ENCODE measurements at regions not wholly inside any gene's neighbourhood (a gene's known extent, or its start where the extent isn't known, plus 50 kb on each side); places are given as distances from the start of the nearest gene placed in this dataset.

- H3K4me3 ChIP-seq (ENCODE audit: low read depth in 2 of 2, low read length in 1 of 2), result peak overlapping the region; percentile 1 to 30; a peak in 2 of 4 replicates
- DNase-seq, result no peak
- H3K36me3 ChIP-seq (replicated peaks in 1 of 2; ENCODE audit: control insufficient read depth in 1 of 2, insufficient read depth in 2 of 2, low read length in 1 of 2), result no peaks in the 10 kb centered on the region
- peak overlapping the region; percentile 1; the same call in 1 of the 2 replicates for H2AFZ ChIP-seq (ENCODE audit: low read depth)
- ChIA-PET CTCF (interaction anchor here (1.1 kb wide), 1 partner anchor 28 kb away, joined by 3 read pairs; no protein-coding TSS in a partner anchor), POLR2A (no interaction called here)
- peak overlapping the region; percentile 53 to 87 for H3K27ac ChIP-seq (ENCODE audit: low read depth in 2 of 2, low read length in 1 of 2)
- no peaks in the 10 kb centered on the region for H3K79me2 ChIP-seq (ENCODE audit: insufficient read depth)
- WGBS (ENCODE audit: low lambda C conversion rate), result 30% methylated on average over 7 of the region's 7 CpGs
- H3K9me2 ChIP-seq, result no peaks in the 10 kb centered on the region
- H3K4me2 ChIP-seq, result peak overlapping the region; percentile 54; the same call in 1 of the 2 replicates
- no peaks in the 10 kb centered on the region; the same call in 1 of the 2 replicates for H3K9me3 ChIP-seq
- no peak overlapping the region for H3K9ac ChIP-seq
- H3F3A ChIP-seq (replicated peaks; ENCODE audit: insufficient read depth), result no peaks in the 10 kb centered on the region
- H3K4me1 ChIP-seq (ENCODE audit: control insufficient read depth in 1 of 2, insufficient read depth in 2 of 2, low read depth in 1 of 2, low read length in 1 of 2), result peaks cover 0 to 7% of the 10 kb centered on the region in 2 experiments; a peak in 2 of 4 replicates
- no peaks in the 10 kb centered on the region for H4K20me1 ChIP-seq (ENCODE audit: insufficient read depth)
- H3K27me3 ChIP-seq (ENCODE audit: insufficient read depth), result no peaks in the 10 kb centered on the region
- TF ChIP-seq NRF1 (IDR thresholded peaks at IDR 0.05; ENCODE audit: low read depth, low read length), result no peak
- TF ChIP-seq FOSL2 (IDR thresholded peaks at IDR 0.05; ENCODE audit: borderline replicate concordance, low read depth), result peak; percentile 32; the same call in 1 of the 2 replicates
- no peak for TF ChIP-seq IRF3 (IDR thresholded peaks at IDR 0.05; ENCODE audit: low read depth, low read length)
- TF ChIP-seq NFIC (IDR thresholded peaks at IDR 0.05; ENCODE audit: borderline replicate concordance), result peak; percentile 97
- 0 out of 2 replicates have a peak, but pooled peaks have one; percentile 11 for TF ChIP-seq RAD21 (IDR thresholded peaks at IDR 0.05; ENCODE audit: low read length)
- no peak for TF ChIP-seq CTCF (IDR thresholded peaks at IDR 0.05)
- TF ChIP-seq FOXM1 (IDR thresholded peaks at IDR 0.05; ENCODE audit: low read depth), result no peak
- peak; percentile 53 for TF ChIP-seq POLR2AphosphoS5 (IDR thresholded peaks at IDR 0.05; ENCODE audit: low read depth, low read length)
- TF ChIP-seq USF1 (IDR thresholded peaks at IDR 0.05; ENCODE audit: borderline replicate concordance, low read depth), result no peak
- TF ChIP-seq YY1 (IDR thresholded peaks at IDR 0.05; ENCODE audit: low read depth), result no peak
- TF ChIP-seq SMC3 (IDR thresholded peaks at IDR 0.05; ENCODE audit: low read depth, low read length), result no peak
- TF ChIP-seq ZBTB33 (IDR thresholded peaks at IDR 0.05; ENCODE audit: borderline replicate concordance, low read depth), result no peak
- TF ChIP-seq USF2 (IDR thresholded peaks at IDR 0.05; ENCODE audit: borderline replicate concordance, low read depth, low read length), result no peak
- no peak for TF ChIP-seq REST (IDR thresholded peaks at IDR 0.05; ENCODE audit: low read depth, low read length)
- peak; percentile 68 for TF ChIP-seq MAX (IDR thresholded peaks at IDR 0.05; ENCODE audit: low read depth)
- peak; percentile 12; the same call in 1 of the 2 replicates for TF ChIP-seq RXRA (IDR thresholded peaks at IDR 0.05; ENCODE audit: borderline replicate concordance, low read depth)
- no peak for TF ChIP-seq GATA2 (CRISPR knock-in tag; IDR thresholded peaks at IDR 0.05)
- peak; percentile 76; the same call in 1 of the 2 replicates for TF ChIP-seq TEAD4 (IDR thresholded peaks at IDR 0.05; ENCODE audit: borderline replicate concordance, insufficient read depth)
- peak; percentile 15 to 80; a peak in 2 of 4 replicates for TF ChIP-seq EP300 (IDR thresholded peaks at IDR 0.05; ENCODE audit: borderline replicate concordance in 1 of 2, low read depth in 1 of 2, low read length in 1 of 2)
- TF ChIP-seq GABPA (IDR thresholded peaks at IDR 0.05; ENCODE audit: low read depth), result no peak
- TF ChIP-seq MEF2A (IDR thresholded peaks at IDR 0.05; ENCODE audit: borderline replicate concordance, low read depth), result 0 out of 2 replicates have a peak, but pooled peaks have one; percentile 43
- TF ChIP-seq JUND (IDR thresholded peaks at IDR 0.05), result peak; percentile 77
Observed at GRCh38 chr2:150234787-150235446, 252.6 kb downstream of the RND3 start.
